C4-2B (cell line): ENCODE measurements at regions not wholly inside any gene's neighbourhood (a gene's known extent, or its start where the extent isn't known, plus 50 kb on each side); places are given as distances from the start of the nearest gene placed in this dataset.

ENCODE experiments used
- CTCF ChIP-seq: fragments of 450-650 bp; conservative IDR thresholded peaks from 2 replicates; pipeline ENCODE4 v1.5.1; 2017; ENCODE audit warnings: mild to moderate bottlenecking
- ZFX ChIP-seq: fragments of 450-650 bp; IDR thresholded peaks from 2 replicates; pipeline ENCODE4 v1.6.1; 2017

GRCh38 chr4:35695421-35695820 is 548.9 kb downstream of the ARAP2 start:
- TF ChIP-seq CTCF = no peak
- TF ChIP-seq ZFX = no peak
